ENCODE measurements at regions not wholly inside any gene's neighbourhood (a gene's known extent, or its start where the extent isn't known, plus 50 kb on each side); places are given as distances from the start of the nearest gene placed in this dataset.

- DNase-seq (ENCODE audit: low spot score): no peak
Observed at GRCh38 chr11:116449522-116449921, 323.3 kb downstream of the BUD13 start.

GRCh38 chr11:116446048-116446941, 326.5 kb downstream of the BUD13 start:
- DNase-seq (ENCODE audit: low spot score): no peak

GRCh38 chr11:116445108-116446047, 327.4 kb downstream of the BUD13 start:
- no peak for DNase-seq (ENCODE audit: low spot score)

GRCh38 chr11:116442238-116442752, 330.5 kb downstream of the BUD13 start:
- no peak for DNase-seq (ENCODE audit: low spot score)

- DNase-seq (ENCODE audit: low spot score): no peak
Observed at GRCh38 chr11:116439361-116439677, 333.5 kb downstream of the BUD13 start.

GRCh38 chr11:116438651-116439360, 334.0 kb downstream of the BUD13 start:
- no peak for DNase-seq (ENCODE audit: low spot score)

- DNase-seq (ENCODE audit: low spot score): no peak
Observed at GRCh38 chr11:116434986-116435385, 337.8 kb downstream of the BUD13 start.

- DNase-seq (ENCODE audit: low spot score): no peak
Observed at GRCh38 chr11:116432301-116432700, 340.5 kb downstream of the BUD13 start.

- DNase-seq (ENCODE audit: low spot score): no peak
Observed at GRCh38 chr11:116431842-116432241, 340.9 kb downstream of the BUD13 start.

GRCh38 chr11:116428638-116428975, 344.2 kb downstream of the BUD13 start:
- DNase-seq (ENCODE audit: low spot score): no peak

GRCh38 chr11:116427903-116428637, 344.7 kb downstream of the BUD13 start:
- no peak for DNase-seq (ENCODE audit: low spot score)

GRCh38 chr11:116427337-116427902, 345.4 kb downstream of the BUD13 start:
- no peak for DNase-seq (ENCODE audit: low spot score)

GRCh38 chr11:116426761-116427160, 346.0 kb downstream of the BUD13 start:
- no peak for DNase-seq (ENCODE audit: low spot score)

GRCh38 chr11:116424615-116425261, 348.0 kb downstream of the BUD13 start:
- DNase-seq (ENCODE audit: low spot score): no peak

- DNase-seq (ENCODE audit: low spot score): no peak
Observed at GRCh38 chr11:116422956-116423600, 349.7 kb downstream of the BUD13 start.

GRCh38 chr11:116422556-116422955, 350.2 kb downstream of the BUD13 start:
- DNase-seq (ENCODE audit: low spot score): no peak

GRCh38 chr11:116421529-116422185, 351.1 kb downstream of the BUD13 start:
- DNase-seq (ENCODE audit: low spot score): no peak

- DNase-seq (ENCODE audit: low spot score): no peak
Observed at GRCh38 chr11:116420770-116421528, 351.8 kb downstream of the BUD13 start.
